GM12873 (cell line): ENCODE measurements at regions not wholly inside any gene's neighbourhood (a gene's known extent, or its start where the extent isn't known, plus 50 kb on each side); places are given as distances from the start of the nearest gene placed in this dataset.

Source experiments
- CTCF ChIP-seq: IDR thresholded peaks from 2 replicates; pipeline ENCODE4 v1.5.1; 2012; ENCODE audit warnings: low read depth, mild to moderate bottlenecking, moderate library complexity, low read length, control low read depth; ENCODE audit not compliant: insufficient read depth; ENCODE audit errors: missing control alignments

DNA sequence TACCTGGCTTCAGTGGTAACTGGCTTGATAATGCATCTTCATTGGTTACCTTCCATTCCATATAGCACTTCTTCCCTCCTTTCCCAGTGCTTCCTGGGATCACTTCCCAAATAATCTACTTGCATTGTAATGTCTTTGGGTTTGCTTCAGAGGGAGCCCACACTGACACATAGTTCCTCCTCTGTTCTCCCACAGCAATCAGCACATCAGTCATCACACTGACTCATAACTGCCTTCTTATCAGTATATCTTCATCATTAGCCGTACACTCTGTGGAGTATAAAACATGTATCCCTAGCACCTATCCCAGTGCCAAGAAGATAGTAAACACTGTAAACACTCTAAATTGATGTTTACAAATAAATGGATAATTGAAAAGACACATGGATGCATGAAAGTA, 91.4 kb upstream of the SCN10A start:
- TF ChIP-seq CTCF = no peak

GRCh38 chr3:38890426-38890825, 74.4 kb upstream of the SCN10A start:
- no peak for TF ChIP-seq CTCF

GRCh38 chr3:38878646-38879045, 62.6 kb upstream of the SCN10A start:
- TF ChIP-seq CTCF = no peak
